CD14-positive monocyte (primary cell): ENCODE measurements at regions not wholly inside any gene's neighbourhood (a gene's known extent, or its start where the extent isn't known, plus 50 kb on each side); places are given as distances from the start of the nearest gene placed in this dataset.

Experiments used
- DNase-seq, 3 donors: peaks; one replicate each; pipeline ENCODE4 v3.0.0-alpha.2; 2011 to 2022
- H2AFZ ChIP-seq: 2 replicates; pipeline ENCODE4 v1.6.0; 2012; ENCODE audit warnings: mild to moderate bottlenecking, low read depth, low read length, inconsistent platforms; ENCODE audit not compliant: insufficient read depth, poor library complexity, severe bottlenecking
- H3K27ac ChIP-seq, 2 donors: 1 replicate in 1 of 2; 2 replicates in 1 of 2; pipeline ENCODE4 v1.5.1; 2012 to 2013; ENCODE audit warnings: low read length in 2 of 2, control low read depth in 1 of 2, inconsistent platforms in 1 of 2, low read depth in 1 of 2, mild to moderate bottlenecking in 1 of 2
- H3K27me3 ChIP-seq, 2 donors: one replicate each; pipeline versions ENCODE4 v1.6.0 to v1.6.1; 2011 to 2013; ENCODE audit warnings: low read length in 2 of 2; ENCODE audit not compliant: control insufficient read depth in 2 of 2, insufficient read depth in 2 of 2
- H3K36me3 ChIP-seq, 2 donors: replicated peaks in 1 of 2; 1 replicate in 1 of 2; 2 replicates in 1 of 2; pipeline versions ENCODE4 v1.5.1 to v1.6.1; 2012 to 2013; ENCODE audit warnings: low read length in 2 of 2, control low read depth in 1 of 2, inconsistent platforms in 1 of 2, mild to moderate bottlenecking in 1 of 2; ENCODE audit not compliant: insufficient read depth in 2 of 2, control insufficient read depth in 1 of 2
- H3K4me1 ChIP-seq, 2 donors: 1 replicate in 1 of 2; 2 replicates in 1 of 2; pipeline versions ENCODE4 v1.5.1 to v1.6.1; 2012 to 2013; ENCODE audit warnings: low read length in 2 of 2, control low read depth in 1 of 2, inconsistent platforms in 1 of 2, mild to moderate bottlenecking in 1 of 2, moderate library complexity in 1 of 2; ENCODE audit not compliant: insufficient read depth in 2 of 2, control insufficient read depth in 1 of 2
- H3K4me2 ChIP-seq: replicated peaks from 2 replicates; pipeline ENCODE3; 2012; ENCODE audit warnings: low read length, moderate library complexity, mild to moderate bottlenecking; ENCODE audit not compliant: poor library complexity, severe bottlenecking; ENCODE audit errors: extremely low read depth
- H3K4me3 ChIP-seq, 3 experiments: fragments of 200-600 bp in 1 of 3; sonication (generic) in 1 of 3; replicated peaks in 1 of 3; 1 replicate in 2 of 3; 2 replicates in 1 of 3; pipeline ENCODE4 v1.5.1; 2011 to 2013; ENCODE audit warnings: low read length in 3 of 3, mild to moderate bottlenecking in 3 of 3, control low read depth in 2 of 3, low read depth in 2 of 3, inconsistent platforms in 1 of 3, moderate library complexity in 1 of 3
- H3K79me2 ChIP-seq: 2 replicates; pipeline ENCODE4 v1.6.0; 2012; ENCODE audit warnings: mild to moderate bottlenecking, control low read depth, inconsistent platforms, low read length, moderate library complexity; ENCODE audit not compliant: insufficient read depth
- H3K9ac ChIP-seq: 2 replicates; pipeline ENCODE4 v1.6.0; 2017; ENCODE audit warnings: low read length, mild to moderate bottlenecking; ENCODE audit not compliant: insufficient read depth, poor library complexity, severe bottlenecking
- H3K9me3 ChIP-seq, 2 donors: replicated peaks in 1 of 2; 1 replicate in 1 of 2; 2 replicates in 1 of 2; pipeline versions ENCODE4 v1.5.1 to v1.6.1; 2012 to 2013; ENCODE audit warnings: low read length in 2 of 2, control low read depth in 1 of 2; ENCODE audit not compliant: control insufficient read depth in 1 of 2, insufficient read depth in 1 of 2
- H4K20me1 ChIP-seq: 2 replicates; pipeline ENCODE4 v1.6.0; 2012; ENCODE audit warnings: mild to moderate bottlenecking, low read length, control low read depth, moderate library complexity; ENCODE audit not compliant: insufficient read depth
- H3K27ac Mint-ChIP-seq, 7 donors: one replicate each; pipeline ENCODE4 v1.8.0; 2020; ENCODE audit warnings: mild to moderate bottlenecking in 7 of 7, mixed read lengths in 7 of 7, moderate library complexity in 6 of 7, inconsistent platforms in 2 of 7
- H3K27me3 Mint-ChIP-seq, 3 donors: one replicate each; pipeline ENCODE4 v1.8.0; 2021 to 2022; ENCODE audit warnings: low read depth in 3 of 3, mild to moderate bottlenecking in 3 of 3, mixed read lengths in 3 of 3, moderate library complexity in 3 of 3, inconsistent platforms in 1 of 3
- H3K36me3 Mint-ChIP-seq, 2 donors: one replicate each; pipeline ENCODE4 v1.8.0; 2020; ENCODE audit warnings: mixed read lengths in 2 of 2, inconsistent platforms in 1 of 2, mild to moderate bottlenecking in 1 of 2
- H3K4me1 Mint-ChIP-seq: one replicate; pipeline ENCODE4 v1.8.0; 2020; ENCODE audit warnings: mild to moderate bottlenecking, mixed read lengths
- H3K4me3 Mint-ChIP-seq, 2 donors: one replicate each; pipeline ENCODE4 v1.8.0; 2020; ENCODE audit warnings: mild to moderate bottlenecking in 2 of 2, mixed read lengths in 2 of 2, moderate library complexity in 1 of 2
- H3K9me3 Mint-ChIP-seq, 7 donors: one replicate each; pipeline ENCODE4 v1.8.0; 2020 to 2022; ENCODE audit warnings: mixed read lengths in 7 of 7, mild to moderate bottlenecking in 6 of 7, moderate library complexity in 6 of 7, inconsistent platforms in 2 of 7
- WGBS: methylation state at CpG from one replicate; pipeline ENCODE4 v1.1.5; 2013; ENCODE audit warnings: missing lambda C conversion rate; ENCODE audit not compliant: insufficient coverage; 5-methylcytosine and 5-hydroxymethylcytosine counted together
- intact Hi-C, 2 donors: fragments of 100-400 bp; cut with micrococcal nuclease; formaldehyde crosslinking; loops; one replicate each; pipeline versions ENCODE4 v1.15.0 to v1.15.1; 2023
- TF ChIP-seq, protein P1 (sequence below): fragments of 200-600 bp; IDR thresholded peaks from one replicate; pipeline ENCODE4 v1.8.0; 2022; ENCODE audit warnings: antibody characterized with exemption, mild to moderate bottlenecking

DNA sequence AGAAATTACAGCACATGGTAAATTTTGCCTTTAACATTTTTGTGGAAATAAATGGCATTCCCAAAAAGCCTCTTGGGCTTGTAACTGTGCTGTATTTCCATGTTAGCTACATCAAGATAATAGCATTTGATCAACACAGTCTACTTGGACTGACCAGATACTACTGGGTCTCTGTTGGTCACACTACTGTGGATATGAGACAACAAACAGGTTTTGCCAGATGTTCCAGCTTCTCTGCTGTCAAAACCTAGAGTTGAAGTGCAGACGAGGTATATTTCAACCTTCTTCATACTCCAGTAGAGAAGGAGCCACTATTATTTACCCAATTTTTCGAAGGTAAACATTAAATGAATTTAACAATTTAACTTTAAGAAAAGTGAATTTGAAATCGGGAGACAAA, 284.7 kb upstream of the CITED2 start:
- Histone ChIP-seq H2AFZ (no peak overlapping the region), H3K27me3 (no peaks in the 10 kb centered on the region), H3K4me2 (no peak overlapping the region), H4K20me1 (no peaks in the 10 kb centered on the region), H3K9ac (no peak overlapping the region), H3K79me2 (no peaks in the 10 kb centered on the region), H3K27ac (no peak overlapping the region), H3K9me3 (peaks cover 3 to 11% of the 10 kb centered on the region in 2 donors), H3K4me3 (no peak overlapping the region), H3K36me3 (no peaks in the 10 kb centered on the region), H3K4me1 (no peaks in the 10 kb centered on the region)
- Mint-ChIP-seq H3K4me3 (no peak overlapping the region), H3K27ac (no peak overlapping the region), H3K36me3 (no peaks in the 10 kb centered on the region), H3K9me3 (peaks cover 3 to 17% (median 14%) of the 10 kb centered on the region in 7 donors), H3K4me1 (no peaks in the 10 kb centered on the region), H3K27me3 (peaks cover 0 to 3% (median 0%) of the 10 kb centered on the region in 3 donors)
- WGBS, result no CpG with 5 or more reads among the region's 3 CpGs
- no peak for DNase-seq
- intact Hi-C loops, result no loop called here
- TF ChIP-seq, protein P1, sequence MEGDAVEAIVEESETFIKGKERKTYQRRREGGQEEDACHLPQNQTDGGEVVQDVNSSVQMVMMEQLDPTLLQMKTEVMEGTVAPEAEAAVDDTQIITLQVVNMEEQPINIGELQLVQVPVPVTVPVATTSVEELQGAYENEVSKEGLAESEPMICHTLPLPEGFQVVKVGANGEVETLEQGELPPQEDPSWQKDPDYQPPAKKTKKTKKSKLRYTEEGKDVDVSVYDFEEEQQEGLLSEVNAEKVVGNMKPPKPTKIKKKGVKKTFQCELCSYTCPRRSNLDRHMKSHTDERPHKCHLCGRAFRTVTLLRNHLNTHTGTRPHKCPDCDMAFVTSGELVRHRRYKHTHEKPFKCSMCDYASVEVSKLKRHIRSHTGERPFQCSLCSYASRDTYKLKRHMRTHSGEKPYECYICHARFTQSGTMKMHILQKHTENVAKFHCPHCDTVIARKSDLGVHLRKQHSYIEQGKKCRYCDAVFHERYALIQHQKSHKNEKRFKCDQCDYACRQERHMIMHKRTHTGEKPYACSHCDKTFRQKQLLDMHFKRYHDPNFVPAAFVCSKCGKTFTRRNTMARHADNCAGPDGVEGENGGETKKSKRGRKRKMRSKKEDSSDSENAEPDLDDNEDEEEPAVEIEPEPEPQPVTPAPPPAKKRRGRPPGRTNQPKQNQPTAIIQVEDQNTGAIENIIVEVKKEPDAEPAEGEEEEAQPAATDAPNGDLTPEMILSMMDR, result no peak

DNA sequence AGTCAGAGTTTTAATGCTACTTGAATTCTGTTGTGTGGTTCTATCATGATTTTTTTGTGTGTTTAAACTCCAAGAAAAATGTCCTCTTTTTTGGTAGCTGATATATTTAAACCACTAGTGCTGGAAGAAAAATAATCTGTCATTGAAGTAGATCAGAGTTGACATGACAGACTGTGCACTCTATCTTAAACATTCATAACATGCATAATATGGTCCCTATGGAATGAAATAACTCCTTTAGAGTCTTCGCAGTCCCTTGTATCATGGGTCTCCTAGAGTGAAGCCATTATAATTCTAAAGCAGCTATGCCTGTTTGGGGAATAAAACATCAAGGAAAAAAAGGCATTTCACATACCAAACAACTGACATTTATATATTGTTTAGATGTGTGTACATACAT, 282.7 kb upstream of the CITED2 start:
- no peak overlapping the region for H3K4me3 Mint-ChIP-seq
- Histone ChIP-seq H3K79me2 (no peaks in the 10 kb centered on the region), H3K27me3 (no peaks in the 10 kb centered on the region), H3K9me3 (peaks cover 0 to 4% of the 10 kb centered on the region in 2 donors), H3K4me1 (no peaks in the 10 kb centered on the region), H3K36me3 (no peaks in the 10 kb centered on the region), H3K27ac (no peak overlapping the region), H3K4me3 (no peak overlapping the region), H3K4me2 (no peak overlapping the region), H2AFZ (no peak overlapping the region), H3K9ac (no peak overlapping the region), H4K20me1 (no peaks in the 10 kb centered on the region)
- intact Hi-C loops, result no loop called here
- no peak for DNase-seq
- peaks cover 0 to 3% (median 0%) of the 10 kb centered on the region in 3 donors for H3K27me3 Mint-ChIP-seq
- H3K4me1 Mint-ChIP-seq, result peaks cover 7% of the 10 kb centered on the region
- H3K36me3 Mint-ChIP-seq, result no peaks in the 10 kb centered on the region
- WGBS, result no CpG with 5 or more reads among the region's 1 CpG
- TF ChIP-seq, protein P1, result no peak
- no peak overlapping the region for H3K27ac Mint-ChIP-seq
- H3K9me3 Mint-ChIP-seq, result peaks cover 2 to 4% (median 3%) of the 10 kb centered on the region in 7 donors
